B cell (primary cell): ENCODE measurements at regions not wholly inside any gene's neighbourhood (a gene's known extent, or its start where the extent isn't known, plus 50 kb on each side); places are given as distances from the start of the nearest gene placed in this dataset.

ENCODE experiments used
- CTCF ChIP-seq: fragments of 200-600 bp; IDR thresholded peaks from one replicate; pipeline ENCODE4 v1.8.0; 2022; ENCODE audit warnings: antibody characterized with exemption, mild to moderate bottlenecking
- EZH2 ChIP-seq: IDR thresholded peaks from 2 replicates; pipeline ENCODE4 v1.6.1; 2012; ENCODE audit warnings: borderline replicate concordance, low read depth, mild to moderate bottlenecking, moderate library complexity, low read length; ENCODE audit not compliant: insufficient read depth, poor library complexity, severe bottlenecking

DNA sequence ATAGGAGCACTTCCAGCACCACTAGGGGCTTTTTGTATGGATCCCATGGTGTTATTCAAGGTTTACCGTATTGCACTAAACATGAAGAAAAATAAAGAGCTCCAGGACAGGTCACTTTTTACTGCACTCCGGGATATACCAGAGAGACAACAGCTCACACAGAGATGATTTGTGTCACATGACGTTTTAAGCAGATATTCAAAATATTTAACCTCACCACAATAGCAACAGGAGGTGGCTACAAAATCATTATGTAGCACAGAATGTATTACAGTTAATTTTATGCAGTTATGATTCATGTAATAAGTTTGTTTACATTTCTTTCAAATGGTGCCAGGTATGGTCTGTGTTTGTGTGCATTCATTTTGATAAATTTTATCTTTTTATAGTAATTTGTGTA lies 100.6 kb downstream of the LUZP4 start:
- TF ChIP-seq CTCF (no peak), EZH2 (no peak)
